T-cell (primary cell): ENCODE measurements at regions not wholly inside any gene's neighbourhood (a gene's known extent, or its start where the extent isn't known, plus 50 kb on each side); places are given as distances from the start of the nearest gene placed in this dataset.

ENCODE experiments used
- ATAC-seq, 4 experiments: fragments of 200-7000 bp in 3 of 4; fragments of 150-1000 bp in 1 of 4; cut with Tn5 transposase; replicated peaks in 1 of 4; 1 replicate in 3 of 4; 2 replicates in 1 of 4; pipeline ENCODE4 v1.10.0; 2021; ENCODE audit warnings: moderate library complexity in 3 of 4, mild to moderate bottlenecking in 2 of 4, moderate number of reproducible peaks in 1 of 4
- CTCF ChIA-PET, 2 donors: fragments of 300-600 bp; sonication (Branson Sonifier 250); formaldehyde crosslinking; loops; one replicate each; lab custom pipeline; 2022; ENCODE audit warnings: antibody characterized with exemption in 2 of 2; lab: Charles Lee
- POLR2A ChIA-PET, 2 donors: fragments of 300-600 bp; sonication (Branson Sonifier 250); formaldehyde crosslinking; loops; one replicate each; lab custom pipeline; 2022; ENCODE audit warnings: antibody characterized with exemption in 2 of 2; lab: Charles Lee
- DNase-seq, 35 experiments: peaks; one replicate each; pipeline versions ENCODE4 v3.0.0 to v3.0.0-alpha.2; 2013 to 2023
- H3K27ac ChIP-seq: one replicate; pipeline ENCODE4 v1.5.1; 2013; ENCODE audit warnings: low read length
- H3K27me3 ChIP-seq, 2 experiments: replicated peaks in 1 of 2; 1 replicate in 1 of 2; 2 replicates in 1 of 2; pipeline versions ENCODE4 v1.6.1 to v1.7.0; 2013; ENCODE audit warnings: low read length in 1 of 2, mixed read lengths in 1 of 2; ENCODE audit not compliant: control insufficient read depth in 2 of 2, insufficient read depth in 2 of 2; ENCODE audit errors: extremely low read depth in 1 of 2
- H3K36me3 ChIP-seq, 2 donors: 1 replicate in 1 of 2; 2 replicates in 1 of 2; pipeline versions ENCODE4 v1.6.1 to v1.7.0; 2013; ENCODE audit warnings: low read length in 1 of 2; ENCODE audit not compliant: control insufficient read depth in 2 of 2, insufficient read depth in 1 of 2; ENCODE audit errors: extremely low read depth in 1 of 2
- H3K4me1 ChIP-seq, 2 experiments: 1 replicate in 1 of 2; 2 replicates in 1 of 2; pipeline versions ENCODE4 v1.6.1 to v1.7.0; 2013; ENCODE audit warnings: low read length in 2 of 2, mixed read lengths in 1 of 2; ENCODE audit not compliant: insufficient read depth in 2 of 2, control insufficient read depth in 1 of 2; ENCODE audit errors: extremely low read depth in 1 of 2
- H3K4me3 ChIP-seq, 2 donors: 1 replicate in 1 of 2; 2 replicates in 1 of 2; pipeline versions ENCODE4 v1.5.1 to v1.7.0; 2013; ENCODE audit warnings: mild to moderate bottlenecking in 2 of 2, low read length in 1 of 2, moderate library complexity in 1 of 2; ENCODE audit not compliant: control insufficient read depth in 1 of 2; ENCODE audit errors: extremely low read depth in 1 of 2
- H3K9me3 ChIP-seq: 2 replicates; pipeline ENCODE4 v1.7.0; 2013
- H3K27ac Mint-ChIP-seq, 2 donors: one replicate each; pipeline ENCODE4 v1.8.0; 2020 to 2021; ENCODE audit warnings: mild to moderate bottlenecking in 2 of 2, mixed read lengths in 2 of 2
- H3K27me3 Mint-ChIP-seq, 2 donors: one replicate each; pipeline ENCODE4 v1.8.0; 2021 to 2022; ENCODE audit warnings: mixed read lengths in 2 of 2
- H3K36me3 Mint-ChIP-seq: one replicate; pipeline ENCODE4 v1.8.0; 2021; ENCODE audit warnings: mixed read lengths
- H3K4me1 Mint-ChIP-seq, 3 donors: one replicate each; pipeline ENCODE4 v1.8.0; 2020 to 2022; ENCODE audit warnings: mixed read lengths in 3 of 3, mild to moderate bottlenecking in 1 of 3
- H3K4me3 Mint-ChIP-seq, 3 donors: one replicate each; pipeline ENCODE4 v1.8.0; 2020 to 2022; ENCODE audit warnings: mild to moderate bottlenecking in 3 of 3, mixed read lengths in 3 of 3, moderate library complexity in 3 of 3
- H3K9me3 Mint-ChIP-seq, 3 donors: one replicate each; pipeline ENCODE4 v1.8.0; 2020 to 2022; ENCODE audit warnings: mixed read lengths in 3 of 3
- WGBS: methylation state at CpG from one replicate; pipeline ENCODE4 v1.1.5; 2013; ENCODE audit warnings: missing lambda C conversion rate; ENCODE audit not compliant: insufficient coverage; 5-methylcytosine and 5-hydroxymethylcytosine counted together

DNA sequence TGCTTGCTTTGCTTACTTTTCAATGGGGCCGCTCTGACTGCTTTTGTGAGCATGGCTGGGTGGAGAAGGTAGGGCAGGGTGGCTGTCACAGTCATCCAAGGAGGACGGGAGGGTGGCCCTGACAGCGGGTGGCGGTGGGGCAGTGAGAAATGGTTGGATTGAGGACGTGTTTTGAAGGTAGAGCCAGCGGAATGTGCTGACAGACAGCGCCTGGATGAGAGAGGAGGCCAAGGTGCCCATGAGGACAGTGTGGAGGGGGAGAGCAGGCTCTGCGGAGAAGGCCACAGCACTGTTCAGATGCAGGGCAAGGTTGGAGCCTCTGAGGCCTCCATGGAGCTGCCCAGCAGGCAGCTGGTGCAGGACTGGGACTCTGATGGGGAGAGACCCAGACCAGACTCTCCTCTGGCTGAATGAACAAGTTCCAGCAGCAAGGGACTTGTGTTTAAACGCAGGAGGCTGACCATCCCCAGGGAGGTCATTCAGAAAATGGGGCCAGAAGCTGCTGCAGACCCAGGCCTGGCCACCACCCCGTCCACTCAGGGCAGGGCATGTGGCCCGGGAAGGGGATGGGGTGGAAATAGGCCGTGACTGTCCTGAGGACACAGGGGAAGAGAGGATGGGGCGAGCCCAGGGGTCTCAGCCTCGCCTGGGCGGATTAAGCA, 120.3 kb upstream of the PRR20G start:
- CTCF ChIA-PET, result no interaction called here
- Histone ChIP-seq H3K9me3 (no peaks in the 10 kb centered on the region), H3K4me3 (no peak overlapping the region), H3K27ac (no peak overlapping the region), H3K36me3 (no peaks in the 10 kb centered on the region), H3K27me3 (peaks cover 0 to 57% of the 10 kb centered on the region in 2 experiments), H3K4me1 (no peaks in the 10 kb centered on the region)
- POLR2A ChIA-PET, result no interaction called here
- Mint-ChIP-seq H3K9me3 (no peaks in the 10 kb centered on the region), H3K27me3 (peaks cover 31 to 34% of the 10 kb centered on the region in 2 donors), H3K27ac (no peak overlapping the region), H3K36me3 (no peaks in the 10 kb centered on the region), H3K4me1 (no peaks in the 10 kb centered on the region), H3K4me3 (no peak overlapping the region)
- 80% methylated on average over 8 of the region's 15 CpGs for WGBS
- no peak for DNase-seq
- ATAC-seq, result no peak

DNA sequence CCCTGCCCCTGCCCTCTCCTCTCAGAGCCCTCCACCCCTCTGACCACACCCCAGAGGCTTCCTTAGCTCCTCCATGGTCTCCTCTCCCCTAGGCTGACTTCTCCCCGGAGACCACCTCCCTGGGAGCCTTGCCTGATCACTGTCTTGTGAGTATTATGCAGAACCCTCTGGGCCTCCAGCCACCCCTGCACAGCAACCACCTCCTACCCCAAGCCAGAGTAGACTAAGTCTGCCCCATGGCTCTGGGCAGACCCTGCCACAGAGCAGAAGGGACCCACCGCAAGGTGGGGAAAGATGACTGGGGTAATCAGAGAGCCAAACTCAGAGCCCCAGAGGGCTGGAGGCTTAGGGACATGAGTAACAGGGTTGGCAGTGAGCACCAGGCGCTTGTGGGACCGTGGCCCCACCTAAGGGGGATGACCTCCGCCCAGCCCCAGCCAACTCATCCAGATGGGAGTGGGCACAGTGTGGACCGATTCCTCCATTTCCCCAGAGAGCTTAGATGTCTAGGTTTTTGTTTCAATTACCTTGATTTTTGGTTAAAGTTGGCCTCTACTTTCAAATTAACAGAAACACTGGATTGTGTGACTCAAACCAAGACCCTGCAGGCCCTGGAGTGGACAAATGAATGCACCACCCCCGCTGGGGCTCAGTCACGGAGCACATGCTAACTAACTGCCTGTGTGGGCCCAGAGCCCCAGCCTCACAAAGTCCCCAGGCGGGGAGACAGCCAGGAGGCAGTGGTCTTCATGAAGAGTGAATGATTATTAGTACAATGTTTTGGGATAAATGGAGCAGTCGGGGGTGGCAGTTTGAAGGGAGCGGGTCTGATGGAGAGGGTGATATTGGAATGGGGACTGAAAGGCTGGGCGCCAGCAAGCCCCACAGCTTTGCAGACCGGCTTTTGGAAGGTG, 119.4 kb upstream of the PRR20G start:
- CTCF ChIA-PET, result no interaction called here
- Mint-ChIP-seq H3K27ac (no peak overlapping the region), H3K4me3 (no peak overlapping the region), H3K27me3 (peaks cover 25 to 30% of the 10 kb centered on the region in 2 donors), H3K36me3 (no peaks in the 10 kb centered on the region), H3K4me1 (no peaks in the 10 kb centered on the region), H3K9me3 (no peaks in the 10 kb centered on the region)
- Histone ChIP-seq H3K4me3 (no peak overlapping the region), H3K4me1 (no peaks in the 10 kb centered on the region), H3K27ac (no peak overlapping the region), H3K9me3 (no peaks in the 10 kb centered on the region), H3K36me3 (no peaks in the 10 kb centered on the region), H3K27me3 (peaks cover 0 to 50% of the 10 kb centered on the region in 2 experiments)
- WGBS, result 88% methylated on average over 9 of the region's 13 CpGs
- DNase-seq, result no peak
- ATAC-seq, result no peak
- POLR2A ChIA-PET, result no interaction called here

DNA sequence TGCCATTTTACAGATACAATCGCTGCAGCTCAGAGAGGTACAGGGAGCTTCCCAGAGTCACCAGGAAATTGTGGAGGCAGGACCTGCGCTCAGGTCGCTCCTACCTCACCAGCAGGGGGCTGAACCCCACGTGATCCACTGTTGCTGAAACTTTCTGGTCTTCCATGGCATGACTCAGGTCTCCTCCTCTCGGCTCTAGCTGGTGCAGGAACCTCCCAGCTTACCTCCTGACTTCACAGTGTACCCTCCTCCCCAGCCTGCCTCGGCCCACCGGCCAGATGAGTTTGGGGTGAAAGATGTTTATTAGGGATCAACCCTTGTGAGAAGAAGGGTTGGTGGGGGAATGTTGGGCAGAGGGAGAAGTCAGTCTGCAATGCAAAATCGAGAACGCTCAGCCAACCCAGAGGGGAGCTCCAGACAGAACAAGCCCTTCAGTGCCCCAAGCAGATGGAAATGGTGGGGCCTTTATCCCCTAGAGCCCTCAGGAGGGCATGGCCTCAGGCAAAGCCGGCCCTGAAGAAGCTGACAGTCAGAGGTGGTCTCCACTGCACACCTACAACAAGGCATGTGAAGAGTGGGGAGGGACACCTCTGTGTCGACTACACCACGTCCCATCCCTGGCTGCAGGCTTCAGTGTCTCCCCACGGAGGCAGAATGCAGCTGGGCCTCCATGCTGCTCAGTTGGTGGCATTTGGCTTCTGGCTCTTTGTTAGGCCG, 118.6 kb upstream of the PRR20G start:
- no peak overlapping the region for H3K4me3 Mint-ChIP-seq
- no peaks in the 10 kb centered on the region for H3K36me3 Mint-ChIP-seq
- POLR2A ChIA-PET, result no interaction called here
- 60% methylated on average over 8 of the region's 14 CpGs for WGBS
- H3K4me1 Mint-ChIP-seq, result no peaks in the 10 kb centered on the region
- H3K27me3 Mint-ChIP-seq, result peaks cover 29% of the 10 kb centered on the region in 2 donors
- H3K36me3 ChIP-seq, result no peaks in the 10 kb centered on the region
- H3K27ac ChIP-seq, result no peak overlapping the region
- peaks cover 0 to 50% of the 10 kb centered on the region in 2 experiments for H3K27me3 ChIP-seq
- no peak overlapping the region for H3K27ac Mint-ChIP-seq
- no peaks in the 10 kb centered on the region for H3K9me3 ChIP-seq
- no peaks in the 10 kb centered on the region for H3K4me1 ChIP-seq
- ATAC-seq (no peak), DNase-seq (no peak)
- H3K9me3 Mint-ChIP-seq, result no peaks in the 10 kb centered on the region
- no peak overlapping the region for H3K4me3 ChIP-seq
- CTCF ChIA-PET, result no interaction called here

DNA sequence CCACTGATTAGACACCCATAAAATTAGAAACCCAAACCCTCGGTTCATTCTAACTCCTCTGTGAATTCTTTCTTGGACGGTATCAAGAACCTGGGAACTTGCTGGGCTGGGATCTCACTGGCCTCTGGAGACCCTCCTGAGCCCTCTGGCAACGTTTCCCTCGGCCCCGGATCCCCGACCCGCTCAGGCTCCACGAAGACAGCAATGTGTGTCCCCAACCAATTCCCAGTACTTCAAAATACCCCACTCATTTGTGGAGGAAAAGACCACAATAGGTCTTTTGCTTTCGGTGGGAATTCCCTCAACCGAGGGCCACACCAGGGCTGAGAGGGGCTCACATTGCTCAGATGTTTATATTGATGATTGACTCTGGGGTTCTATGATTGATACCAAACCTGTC, 117.9 kb upstream of the PRR20G start:
- no peak overlapping the region for H3K27ac ChIP-seq
- H3K27me3 ChIP-seq, result peaks cover 0 to 44% of the 10 kb centered on the region in 2 experiments
- no peaks in the 10 kb centered on the region for H3K36me3 Mint-ChIP-seq
- no peak overlapping the region for H3K27ac Mint-ChIP-seq
- no peaks in the 10 kb centered on the region for H3K36me3 ChIP-seq
- no peak overlapping the region for H3K4me3 Mint-ChIP-seq
- ChIA-PET CTCF (no interaction called here), POLR2A (no interaction called here)
- DNase-seq, result no peak
- H3K27me3 Mint-ChIP-seq, result peaks cover 23 to 25% of the 10 kb centered on the region in 2 donors
- H3K4me1 ChIP-seq, result no peaks in the 10 kb centered on the region
- WGBS, result 67% methylated on average over 6 of the region's 10 CpGs
- H3K9me3 ChIP-seq, result no peaks in the 10 kb centered on the region
- ATAC-seq, result no peak
- no peaks in the 10 kb centered on the region for H3K4me1 Mint-ChIP-seq
- no peaks in the 10 kb centered on the region for H3K9me3 Mint-ChIP-seq
- no peak overlapping the region for H3K4me3 ChIP-seq

DNA sequence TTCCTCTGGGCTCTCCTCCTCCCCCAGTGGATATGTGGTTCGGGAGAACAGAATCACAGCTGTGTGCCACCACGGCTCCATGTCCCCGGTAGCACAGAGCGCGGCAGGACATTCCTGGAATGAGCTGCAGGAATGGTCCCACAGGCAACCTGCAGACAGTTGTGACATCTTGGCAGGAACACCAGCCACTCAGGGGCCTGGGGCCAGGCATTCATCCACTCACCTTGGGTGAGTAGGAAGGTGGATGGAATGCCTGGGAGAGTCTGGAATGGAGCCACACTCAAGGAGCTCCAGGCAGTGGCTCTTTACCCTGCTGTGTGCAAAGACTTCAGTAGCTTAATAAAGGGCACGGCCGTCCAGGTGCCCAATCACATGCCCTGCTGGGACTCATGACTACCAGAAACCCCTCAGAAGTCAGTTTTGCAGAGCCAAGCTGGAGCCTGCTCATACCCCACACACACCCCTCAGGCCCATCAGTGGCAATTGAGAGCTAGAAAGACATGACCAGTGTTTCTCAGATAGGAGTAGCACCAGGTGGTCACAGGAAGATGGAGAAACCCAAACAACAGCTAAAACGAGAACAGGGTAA, 117.3 kb upstream of the PRR20G start:
- ChIA-PET CTCF (no interaction called here), POLR2A (no interaction called here)
- Mint-ChIP-seq H3K4me3 (no peak overlapping the region), H3K27ac (no peak overlapping the region), H3K27me3 (peaks cover 18 to 19% of the 10 kb centered on the region in 2 donors), H3K4me1 (no peaks in the 10 kb centered on the region), H3K9me3 (no peaks in the 10 kb centered on the region), H3K36me3 (no peaks in the 10 kb centered on the region)
- peaks cover 0 to 42% of the 10 kb centered on the region in 2 experiments for H3K27me3 ChIP-seq
- ATAC-seq (no peak), DNase-seq (no peak)
- H3K27ac ChIP-seq, result no peak overlapping the region
- H3K36me3 ChIP-seq, result no peaks in the 10 kb centered on the region
- 47% methylated on average over 5 of the region's 8 CpGs for WGBS
- no peak overlapping the region for H3K4me3 ChIP-seq
- H3K4me1 ChIP-seq, result no peaks in the 10 kb centered on the region
- H3K9me3 ChIP-seq, result no peaks in the 10 kb centered on the region
